ENCODE measurements at regions not wholly inside any gene's neighbourhood (a gene's known extent, or its start where the extent isn't known, plus 50 kb on each side); places are given as distances from the start of the nearest gene placed in this dataset.

DNA sequence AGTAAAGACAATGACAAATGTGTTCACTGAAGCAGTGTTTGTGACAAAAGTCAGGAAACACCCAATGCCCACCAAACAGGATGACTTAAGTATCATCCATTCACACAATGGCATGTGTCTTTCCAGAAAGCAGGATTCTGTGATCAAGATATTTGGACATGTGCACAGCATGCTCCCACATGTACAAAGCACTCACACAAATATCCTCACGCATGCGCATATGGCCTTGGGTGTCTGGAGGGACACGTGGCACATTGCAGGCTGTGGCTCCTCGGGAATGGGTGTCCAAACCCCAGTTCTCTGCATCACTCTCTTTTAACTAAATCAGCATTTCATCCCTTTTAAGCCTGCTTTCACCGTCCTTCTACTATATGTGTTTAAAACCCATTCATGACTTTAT is 130.5 kb downstream of the KLF13 start:
- TF ChIP-seq HDAC2 (IDR thresholded peaks at IDR 0.05) (no peak), SMC3 (IDR thresholded peaks at IDR 0.05) (no peak), RNF2 (IDR thresholded peaks at IDR 0.05; ENCODE audit: borderline replicate concordance, low read depth) (no peak), POLR2A (IDR thresholded peaks at IDR 0.05; ENCODE audit: low read length) (no peak), BHLHE40 (IDR thresholded peaks at IDR 0.05; ENCODE audit: low read depth, low read length) (no peak)
- TF ChIP-seq, protein P1, sequence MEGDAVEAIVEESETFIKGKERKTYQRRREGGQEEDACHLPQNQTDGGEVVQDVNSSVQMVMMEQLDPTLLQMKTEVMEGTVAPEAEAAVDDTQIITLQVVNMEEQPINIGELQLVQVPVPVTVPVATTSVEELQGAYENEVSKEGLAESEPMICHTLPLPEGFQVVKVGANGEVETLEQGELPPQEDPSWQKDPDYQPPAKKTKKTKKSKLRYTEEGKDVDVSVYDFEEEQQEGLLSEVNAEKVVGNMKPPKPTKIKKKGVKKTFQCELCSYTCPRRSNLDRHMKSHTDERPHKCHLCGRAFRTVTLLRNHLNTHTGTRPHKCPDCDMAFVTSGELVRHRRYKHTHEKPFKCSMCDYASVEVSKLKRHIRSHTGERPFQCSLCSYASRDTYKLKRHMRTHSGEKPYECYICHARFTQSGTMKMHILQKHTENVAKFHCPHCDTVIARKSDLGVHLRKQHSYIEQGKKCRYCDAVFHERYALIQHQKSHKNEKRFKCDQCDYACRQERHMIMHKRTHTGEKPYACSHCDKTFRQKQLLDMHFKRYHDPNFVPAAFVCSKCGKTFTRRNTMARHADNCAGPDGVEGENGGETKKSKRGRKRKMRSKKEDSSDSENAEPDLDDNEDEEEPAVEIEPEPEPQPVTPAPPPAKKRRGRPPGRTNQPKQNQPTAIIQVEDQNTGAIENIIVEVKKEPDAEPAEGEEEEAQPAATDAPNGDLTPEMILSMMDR (IDR thresholded peaks at IDR 0.05): no peak
- TF ChIP-seq, protein P2, sequence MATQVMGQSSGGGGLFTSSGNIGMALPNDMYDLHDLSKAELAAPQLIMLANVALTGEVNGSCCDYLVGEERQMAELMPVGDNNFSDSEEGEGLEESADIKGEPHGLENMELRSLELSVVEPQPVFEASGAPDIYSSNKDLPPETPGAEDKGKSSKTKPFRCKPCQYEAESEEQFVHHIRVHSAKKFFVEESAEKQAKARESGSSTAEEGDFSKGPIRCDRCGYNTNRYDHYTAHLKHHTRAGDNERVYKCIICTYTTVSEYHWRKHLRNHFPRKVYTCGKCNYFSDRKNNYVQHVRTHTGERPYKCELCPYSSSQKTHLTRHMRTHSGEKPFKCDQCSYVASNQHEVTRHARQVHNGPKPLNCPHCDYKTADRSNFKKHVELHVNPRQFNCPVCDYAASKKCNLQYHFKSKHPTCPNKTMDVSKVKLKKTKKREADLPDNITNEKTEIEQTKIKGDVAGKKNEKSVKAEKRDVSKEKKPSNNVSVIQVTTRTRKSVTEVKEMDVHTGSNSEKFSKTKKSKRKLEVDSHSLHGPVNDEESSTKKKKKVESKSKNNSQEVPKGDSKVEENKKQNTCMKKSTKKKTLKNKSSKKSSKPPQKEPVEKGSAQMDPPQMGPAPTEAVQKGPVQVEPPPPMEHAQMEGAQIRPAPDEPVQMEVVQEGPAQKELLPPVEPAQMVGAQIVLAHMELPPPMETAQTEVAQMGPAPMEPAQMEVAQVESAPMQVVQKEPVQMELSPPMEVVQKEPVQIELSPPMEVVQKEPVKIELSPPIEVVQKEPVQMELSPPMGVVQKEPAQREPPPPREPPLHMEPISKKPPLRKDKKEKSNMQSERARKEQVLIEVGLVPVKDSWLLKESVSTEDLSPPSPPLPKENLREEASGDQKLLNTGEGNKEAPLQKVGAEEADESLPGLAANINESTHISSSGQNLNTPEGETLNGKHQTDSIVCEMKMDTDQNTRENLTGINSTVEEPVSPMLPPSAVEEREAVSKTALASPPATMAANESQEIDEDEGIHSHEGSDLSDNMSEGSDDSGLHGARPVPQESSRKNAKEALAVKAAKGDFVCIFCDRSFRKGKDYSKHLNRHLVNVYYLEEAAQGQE (IDR thresholded peaks at IDR 0.05): no peak

Data from A549 (cell line).